ENCODE measurements at regions not wholly inside any gene's neighbourhood (a gene's known extent, or its start where the extent isn't known, plus 50 kb on each side); places are given as distances from the start of the nearest gene placed in this dataset.

DNA sequence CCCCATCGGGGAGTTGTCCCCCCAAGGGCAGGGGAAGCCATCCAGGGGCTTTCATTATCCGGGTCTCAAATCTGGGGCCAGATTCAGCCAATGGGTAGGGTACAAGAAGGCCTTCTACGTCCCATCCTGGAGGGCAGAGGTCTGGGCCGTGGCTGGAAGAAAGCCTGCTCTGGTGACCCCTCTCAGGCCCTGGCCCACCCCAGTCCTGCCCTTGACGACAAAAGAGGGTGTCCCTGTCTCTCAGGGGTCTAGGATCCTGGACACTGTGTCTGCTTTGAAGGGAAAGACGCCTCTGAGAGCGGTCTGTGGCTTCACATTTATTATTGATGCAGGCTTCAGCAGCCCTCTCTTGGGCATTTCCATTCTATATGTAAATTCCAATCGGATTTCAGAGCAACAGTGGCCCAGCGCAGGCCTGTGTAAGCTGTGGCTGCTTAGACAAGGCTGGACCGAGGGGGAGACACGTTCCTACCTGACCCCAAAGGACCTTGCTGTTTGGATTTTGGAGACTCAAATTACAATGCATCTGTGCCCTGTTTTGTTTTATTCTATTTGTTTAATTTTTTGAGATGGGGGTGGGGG, 83.2 kb upstream of the BAIAP2L1 start:
- Histone ChIP-seq H3K4me2 (no peak overlapping the region), H3K27me3 (no peaks in the 10 kb centered on the region), H2AFZ (no peak overlapping the region), H4K20me1 (ENCODE audit: insufficient read depth, poor library complexity, severe bottlenecking) (no peaks in the 10 kb centered on the region), H3K9me2 (replicated peaks; ENCODE audit: insufficient read depth) (no peaks in the 10 kb centered on the region), H3K4me1 (ENCODE audit: insufficient read depth) (no peaks in the 10 kb centered on the region), H3K79me2 (no peaks in the 10 kb centered on the region), H3K27ac (no peak overlapping the region), H3K9me3 (ENCODE audit: low read depth) (no peaks in the 10 kb centered on the region), H3K36me3 (replicated peaks; ENCODE audit: insufficient read depth, low read depth) (no peaks in the 10 kb centered on the region), H3K4me3 (no peak overlapping the region)
- DNase-seq (ENCODE audit: low spot score), result no peak
- TF ChIP-seq EZH2phosphoT487 (IDR thresholded peaks at IDR 0.05; ENCODE audit: low read depth, severe bottlenecking, unreplicated experiment) (no peak), EZH2 (IDR thresholded peaks at IDR 0.05; ENCODE audit: borderline replicate concordance) (no peak)
- TF ChIP-seq, protein P1, sequence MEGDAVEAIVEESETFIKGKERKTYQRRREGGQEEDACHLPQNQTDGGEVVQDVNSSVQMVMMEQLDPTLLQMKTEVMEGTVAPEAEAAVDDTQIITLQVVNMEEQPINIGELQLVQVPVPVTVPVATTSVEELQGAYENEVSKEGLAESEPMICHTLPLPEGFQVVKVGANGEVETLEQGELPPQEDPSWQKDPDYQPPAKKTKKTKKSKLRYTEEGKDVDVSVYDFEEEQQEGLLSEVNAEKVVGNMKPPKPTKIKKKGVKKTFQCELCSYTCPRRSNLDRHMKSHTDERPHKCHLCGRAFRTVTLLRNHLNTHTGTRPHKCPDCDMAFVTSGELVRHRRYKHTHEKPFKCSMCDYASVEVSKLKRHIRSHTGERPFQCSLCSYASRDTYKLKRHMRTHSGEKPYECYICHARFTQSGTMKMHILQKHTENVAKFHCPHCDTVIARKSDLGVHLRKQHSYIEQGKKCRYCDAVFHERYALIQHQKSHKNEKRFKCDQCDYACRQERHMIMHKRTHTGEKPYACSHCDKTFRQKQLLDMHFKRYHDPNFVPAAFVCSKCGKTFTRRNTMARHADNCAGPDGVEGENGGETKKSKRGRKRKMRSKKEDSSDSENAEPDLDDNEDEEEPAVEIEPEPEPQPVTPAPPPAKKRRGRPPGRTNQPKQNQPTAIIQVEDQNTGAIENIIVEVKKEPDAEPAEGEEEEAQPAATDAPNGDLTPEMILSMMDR (IDR thresholded peaks at IDR 0.05; ENCODE audit: poor library complexity), result no peak
- WGBS (ENCODE audit: low lambda C conversion rate, missing lambda C conversion rate), result 88% methylated on average over 11 of the region's 11 CpGs

DNA sequence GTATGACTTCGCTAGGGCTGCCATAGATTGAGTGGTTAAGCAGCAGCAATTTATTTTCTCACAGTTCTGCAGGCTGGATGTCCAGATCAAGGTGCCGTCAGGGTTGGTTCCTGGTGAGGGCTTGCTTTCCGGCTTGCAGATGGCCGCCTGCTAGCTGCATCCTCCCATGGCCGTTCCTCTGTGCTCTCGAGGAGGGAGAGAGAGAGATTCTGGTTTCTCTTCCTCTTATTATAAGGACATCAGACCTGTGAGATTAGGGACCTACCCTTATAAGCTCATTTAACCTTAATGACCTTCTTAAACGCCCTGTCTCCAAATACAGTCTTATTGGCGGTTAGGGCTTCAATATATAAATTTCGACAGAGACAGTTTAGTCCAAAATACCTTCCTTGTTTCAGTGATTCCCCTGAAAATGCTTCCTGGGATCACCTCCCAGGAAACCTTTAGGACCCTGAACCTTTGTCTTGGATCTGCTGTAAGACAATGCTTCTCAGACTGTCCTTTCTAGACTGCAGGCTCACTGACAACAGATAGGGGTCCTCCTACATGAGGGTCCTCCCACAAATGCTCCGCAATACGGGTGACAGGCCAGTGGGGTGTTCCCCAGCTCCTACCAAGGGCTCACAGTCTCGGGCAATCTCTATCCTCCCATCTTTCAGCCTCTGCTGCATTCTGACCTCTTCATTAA, 82.5 kb upstream of the BAIAP2L1 start:
- H3K36me3 ChIP-seq (replicated peaks; ENCODE audit: insufficient read depth, low read depth), result no peaks in the 10 kb centered on the region
- 88% methylated on average over 12 of the region's 12 CpGs for whole genome bisulfite sequencing (ENCODE audit: low lambda C conversion rate, missing lambda C conversion rate)
- TF ChIP-seq, protein P1 (IDR thresholded peaks at IDR 0.05; ENCODE audit: poor library complexity), result no peak
- TF ChIP-seq EZH2phosphoT487 (IDR thresholded peaks at IDR 0.05; ENCODE audit: low read depth, severe bottlenecking, unreplicated experiment), result no peak
- TF ChIP-seq EZH2 (IDR thresholded peaks at IDR 0.05; ENCODE audit: borderline replicate concordance), result no peak

DNA sequence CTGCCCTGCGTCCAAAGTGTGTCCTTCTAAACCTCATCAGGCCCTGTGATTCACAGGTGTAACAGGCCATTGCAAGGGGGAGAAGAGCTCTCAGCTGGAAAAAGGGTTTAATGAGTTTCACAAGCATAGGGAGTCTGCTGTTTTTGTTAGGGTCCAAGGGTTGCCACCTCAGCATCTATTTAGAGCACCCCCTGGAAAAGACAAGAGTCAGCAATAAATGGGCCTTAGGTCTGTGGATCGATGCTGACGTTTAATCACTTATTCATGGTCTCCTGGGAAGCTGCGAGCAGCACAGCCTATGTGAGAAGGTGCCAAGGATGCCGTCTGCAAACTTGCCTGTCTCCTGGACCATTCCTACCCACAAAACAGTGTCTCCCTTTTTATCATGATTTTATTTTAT, 78.4 kb upstream of the BAIAP2L1 start:
- Histone ChIP-seq H4K20me1 (ENCODE audit: insufficient read depth, poor library complexity, severe bottlenecking) (no peaks in the 10 kb centered on the region), H2AFZ (no peak overlapping the region), H3K79me2 (no peaks in the 10 kb centered on the region), H3K27me3 (no peaks in the 10 kb centered on the region), H3K4me2 (no peak overlapping the region), H3K4me3 (no peak overlapping the region), H3K36me3 (replicated peaks; ENCODE audit: insufficient read depth, low read depth) (no peaks in the 10 kb centered on the region), H3K4me1 (ENCODE audit: insufficient read depth) (no peaks in the 10 kb centered on the region), H3K9me3 (ENCODE audit: low read depth) (no peaks in the 10 kb centered on the region), H3K27ac (no peak overlapping the region), H3K9me2 (replicated peaks; ENCODE audit: insufficient read depth) (no peaks in the 10 kb centered on the region)
- WGBS (ENCODE audit: low lambda C conversion rate, missing lambda C conversion rate), result 90% methylated on average over 5 of the region's 5 CpGs
- TF ChIP-seq EZH2phosphoT487 (IDR thresholded peaks at IDR 0.05; ENCODE audit: low read depth, severe bottlenecking, unreplicated experiment), result no peak
- TF ChIP-seq, protein P1 (IDR thresholded peaks at IDR 0.05; ENCODE audit: poor library complexity), result no peak
- no peak for TF ChIP-seq EZH2 (IDR thresholded peaks at IDR 0.05; ENCODE audit: borderline replicate concordance)
- no peak for DNase-seq (ENCODE audit: low spot score)

More for the DNA sequence above, 82.5 kb upstream of the BAIAP2L1 start:
- H2AFZ ChIP-seq, result no peak overlapping the region
- DNase-seq (ENCODE audit: low spot score), result no peak
- H4K20me1 ChIP-seq (ENCODE audit: insufficient read depth, poor library complexity, severe bottlenecking), result no peaks in the 10 kb centered on the region
- H3K4me2 ChIP-seq, result no peak overlapping the region
- H3K9me3 ChIP-seq (ENCODE audit: low read depth), result no peaks in the 10 kb centered on the region
- no peaks in the 10 kb centered on the region for H3K4me1 ChIP-seq (ENCODE audit: insufficient read depth)
- no peaks in the 10 kb centered on the region for H3K27me3 ChIP-seq
- H3K27ac ChIP-seq, result no peak overlapping the region
- H3K9me2 ChIP-seq (replicated peaks; ENCODE audit: insufficient read depth), result no peaks in the 10 kb centered on the region
- H3K4me3 ChIP-seq, result no peak overlapping the region
- H3K79me2 ChIP-seq, result no peaks in the 10 kb centered on the region
